Panc1 (cell line): ENCODE measurements at regions not wholly inside any gene's neighbourhood (a gene's known extent, or its start where the extent isn't known, plus 50 kb on each side); places are given as distances from the start of the nearest gene placed in this dataset.

Source experiments
- ATAC-seq: fragments of 200-7000 bp; cut with Tn5 transposase; 2 replicates; pipeline ENCODE4 v1.9.1; 2020; ENCODE audit warnings: mild to moderate bottlenecking, moderate library complexity
- BruUV-seq: library from RNA; stranded (reverse); fragments of 400-500 nt; replicated peaks from 2 replicates; lab custom pipeline; 2021; lab: Mats Ljungman, UMichigan
- CTCF ChIA-PET: fragments of 300-600 bp; sonication (Branson Sonifier 250); formaldehyde crosslinking; loops from one replicate; lab custom pipeline; 2022; ENCODE audit warnings: antibody characterized with exemption; lab: Charles Lee
- POLR2A ChIA-PET: fragments of 300-600 bp; sonication (Branson Sonifier 250); formaldehyde crosslinking; loops from one replicate; lab custom pipeline; 2022; ENCODE audit warnings: antibody characterized with exemption; lab: Charles Lee
- DNase-seq: peaks from one replicate; pipeline ENCODE4 v3.0.0-alpha.2; 2010; ENCODE audit warnings: low read depth, low spot score
- H3K27ac ChIP-seq: 2 replicates; pipeline ENCODE4 v1.5.1; 2011; ENCODE audit warnings: mild to moderate bottlenecking, low read length, inconsistent platforms
- H3K27me3 ChIP-seq: fragments of 200-500 bp; sonication (Bioruptor generic); 2 replicates; pipeline ENCODE4 v1.6.0; 2014; ENCODE audit warnings: low read length, inconsistent platforms; ENCODE audit not compliant: control insufficient read depth, insufficient read depth
- H3K36me3 ChIP-seq: fragments of 200-500 bp; sonication (Bioruptor generic); 2 replicates; pipeline ENCODE4 v1.5.1; 2014; ENCODE audit warnings: inconsistent platforms, mild to moderate bottlenecking, low read length, moderate library complexity; ENCODE audit not compliant: control insufficient read depth, insufficient read depth
- H3K4me1 ChIP-seq: 2 replicates; pipeline ENCODE4 v1.5.1; 2011; ENCODE audit warnings: inconsistent platforms, mild to moderate bottlenecking, low read length, moderate library complexity; ENCODE audit not compliant: control insufficient read depth, insufficient read depth
- H3K4me3 ChIP-seq, 2 experiments: 2 replicates each; pipeline ENCODE4 v1.5.1; 2011 to 2012; ENCODE audit warnings: low read depth in 2 of 2, low read length in 2 of 2, mild to moderate bottlenecking in 2 of 2, inconsistent platforms in 1 of 2, moderate library complexity in 1 of 2
- H3K9me3 ChIP-seq: fragments of 200-500 bp; sonication (Bioruptor generic); 2 replicates; pipeline ENCODE4 v1.5.1; 2014; ENCODE audit warnings: low read depth, mild to moderate bottlenecking, inconsistent platforms, low read length, moderate library complexity; ENCODE audit not compliant: control insufficient read depth, insufficient read depth
- POLR2AphosphoS5 ChIP-seq: IDR thresholded peaks from 2 replicates; pipeline ENCODE4 v1.6.1; 2012; ENCODE audit warnings: mild to moderate bottlenecking, low read depth, low read length, moderate library complexity
- REST ChIP-seq, 2 experiments: IDR thresholded peaks; 2 replicates each; pipeline ENCODE4 v1.6.1; 2011 to 2012; ENCODE audit warnings: low read depth in 2 of 2, control low read depth in 1 of 2, low read length in 1 of 2, mild to moderate bottlenecking in 1 of 2, moderate library complexity in 1 of 2; ENCODE audit not compliant: insufficient read depth in 1 of 2
- SIN3A ChIP-seq: IDR thresholded peaks from 2 replicates; pipeline ENCODE4 v1.6.1; 2012; ENCODE audit warnings: low read depth, mild to moderate bottlenecking, low read length, moderate library complexity, borderline replicate concordance; ENCODE audit not compliant: insufficient read depth
- TCF7L2 ChIP-seq: IDR thresholded peaks from 2 replicates; pipeline ENCODE4 v1.6.1; 2011; ENCODE audit warnings: mild to moderate bottlenecking, low read depth, low read length, inconsistent platforms
- in situ Hi-C: cut with HindIII; loops from 2 replicates; pipeline ENCODE4 v1.10.0; 2016; ENCODE audit warnings: low sequenced_read_pairs, low pct_unique_long_range_greater_than_20kb
- intact Hi-C: fragments of 100-400 bp; cut with micrococcal nuclease; formaldehyde crosslinking; loops from one replicate; pipeline ENCODE4 v1.10.0; 2022; ENCODE audit not compliant: unreplicated experiment
- TF ChIP-seq, protein P1 (sequence below): fragments of 450-650 bp; IDR thresholded peaks from 2 replicates; pipeline ENCODE4 v1.5.1; 2017; ENCODE audit warnings: mild to moderate bottlenecking

GRCh38 chr3:165636684-165637015 is 200.6 kb downstream of the BCHE start:
- TF ChIP-seq TCF7L2 (no peak), REST (IDR thresholded peaks at IDR 0.05; ENCODE audit: insufficient read depth in 1 of 2, low read depth in 2 of 2, low read length in 1 of 2) (no peak)
- TF ChIP-seq, protein P1, sequence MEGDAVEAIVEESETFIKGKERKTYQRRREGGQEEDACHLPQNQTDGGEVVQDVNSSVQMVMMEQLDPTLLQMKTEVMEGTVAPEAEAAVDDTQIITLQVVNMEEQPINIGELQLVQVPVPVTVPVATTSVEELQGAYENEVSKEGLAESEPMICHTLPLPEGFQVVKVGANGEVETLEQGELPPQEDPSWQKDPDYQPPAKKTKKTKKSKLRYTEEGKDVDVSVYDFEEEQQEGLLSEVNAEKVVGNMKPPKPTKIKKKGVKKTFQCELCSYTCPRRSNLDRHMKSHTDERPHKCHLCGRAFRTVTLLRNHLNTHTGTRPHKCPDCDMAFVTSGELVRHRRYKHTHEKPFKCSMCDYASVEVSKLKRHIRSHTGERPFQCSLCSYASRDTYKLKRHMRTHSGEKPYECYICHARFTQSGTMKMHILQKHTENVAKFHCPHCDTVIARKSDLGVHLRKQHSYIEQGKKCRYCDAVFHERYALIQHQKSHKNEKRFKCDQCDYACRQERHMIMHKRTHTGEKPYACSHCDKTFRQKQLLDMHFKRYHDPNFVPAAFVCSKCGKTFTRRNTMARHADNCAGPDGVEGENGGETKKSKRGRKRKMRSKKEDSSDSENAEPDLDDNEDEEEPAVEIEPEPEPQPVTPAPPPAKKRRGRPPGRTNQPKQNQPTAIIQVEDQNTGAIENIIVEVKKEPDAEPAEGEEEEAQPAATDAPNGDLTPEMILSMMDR = no peak
- DNase-seq (no peak), ATAC-seq (no peak)
- BruUV-seq = no TSS peak
- no peaks in the 10 kb centered on the region for H3K4me1 ChIP-seq
- no peaks in the 10 kb centered on the region for H3K9me3 ChIP-seq
- in situ Hi-C loops (no loop called here), intact Hi-C loops (no loop called here)
- H3K36me3 ChIP-seq = no peaks in the 10 kb centered on the region
- ChIA-PET CTCF (interaction anchor here (0.6 kb wide), 1 partner anchor 1580 kb away, joined by 3 read pairs; no protein-coding TSS in a partner anchor), POLR2A (no interaction called here)
- no peak overlapping the region for H3K4me3 ChIP-seq
- no peaks in the 10 kb centered on the region for H3K27me3 ChIP-seq
- no peak overlapping the region for H3K27ac ChIP-seq

DNA sequence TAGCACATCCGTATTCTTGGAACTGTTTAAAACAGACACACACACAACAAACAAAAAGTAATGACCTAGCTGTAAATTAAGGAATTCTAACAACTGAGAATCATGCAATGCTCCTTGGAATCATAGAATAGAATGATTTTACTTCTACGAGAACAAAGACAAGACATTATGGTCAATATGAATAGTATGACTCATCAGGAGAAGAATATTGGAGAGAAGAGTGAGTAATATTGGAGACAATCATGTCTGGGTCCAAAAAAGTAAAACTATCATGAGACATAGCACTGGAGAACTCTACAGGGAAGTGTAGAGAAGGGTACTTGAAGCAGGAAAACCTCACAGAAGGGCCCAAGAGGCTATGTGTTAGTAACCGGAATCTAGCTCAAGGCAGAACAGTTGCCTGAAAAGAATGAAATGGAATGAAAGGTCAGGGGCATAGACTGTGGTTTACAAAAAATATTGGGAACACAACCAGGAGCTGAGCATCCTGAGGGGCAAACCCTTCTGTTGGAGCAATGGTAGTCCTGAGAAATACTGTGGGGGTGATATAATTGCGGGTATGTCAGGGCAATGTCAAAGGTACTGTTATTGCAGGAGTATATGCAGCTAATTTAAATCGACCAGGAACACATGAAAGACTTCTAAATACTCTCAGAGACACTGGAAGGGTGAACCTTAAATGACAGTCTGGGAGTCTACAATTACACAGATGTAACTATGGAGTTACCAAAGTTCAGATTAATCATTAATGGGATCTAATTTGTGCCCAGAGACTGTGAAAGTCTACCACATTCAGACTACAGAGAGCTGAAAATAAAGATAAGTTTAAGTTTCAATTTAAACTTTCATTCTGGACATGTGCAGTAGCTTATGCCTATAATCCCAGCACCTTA is 201.2 kb downstream of the BCHE start:
- no peak for TF ChIP-seq REST (IDR thresholded peaks at IDR 0.05; ENCODE audit: insufficient read depth in 1 of 2, low read depth in 2 of 2, low read length in 1 of 2)
- TF ChIP-seq, protein P1 = no peak
- no peak for TF ChIP-seq SIN3A
- TF ChIP-seq TCF7L2 = no peak
- no peak for TF ChIP-seq POLR2AphosphoS5
- Histone ChIP-seq H3K36me3 (no peaks in the 10 kb centered on the region), H3K27ac (no peak overlapping the region), H3K27me3 (no peaks in the 10 kb centered on the region), H3K4me1 (no peaks in the 10 kb centered on the region), H3K4me3 (no peak overlapping the region), H3K9me3 (no peaks in the 10 kb centered on the region)
- in situ Hi-C loops (no loop called here), intact Hi-C loops (no loop called here)
- no TSS peak for BruUV-seq
- DNase-seq (no peak), ATAC-seq (no peak)
- POLR2A ChIA-PET = no interaction called here
- CTCF ChIA-PET = no interaction called here
